Small intestine (tissue), 7 donors: ENCODE measurements at regions not wholly inside any gene's neighbourhood (a gene's known extent, or its start where the extent isn't known, plus 50 kb on each side); places are given as distances from the start of the nearest gene placed in this dataset.
A peak's percentile ranks its signal among the peaks of the same experiment; 100 is the strongest.

Source experiments
- DNase-seq, 2 donors: peaks; one replicate each; pipeline versions ENCODE4 v3.0.0 to v3.0.0-alpha.2; 2013
- FAIRE-seq: peaks from 2 replicates; lab custom pipeline; 2012; peaks lifted over from hg19 to GRCh38; lab: Jason Lieb, UNC
- H3K27ac ChIP-seq, 3 donors: one replicate each; pipeline ENCODE4 v1.5.1; 2013; ENCODE audit warnings: low read length in 2 of 3, mild to moderate bottlenecking in 2 of 3, control low read depth in 1 of 3, inconsistent platforms in 1 of 3, low read depth in 1 of 3, moderate library complexity in 1 of 3
- H3K27me3 ChIP-seq, 3 donors: one replicate each; pipeline ENCODE4 v1.6.1; 2013; ENCODE audit warnings: low read length in 3 of 3, inconsistent platforms in 1 of 3; ENCODE audit not compliant: control insufficient read depth in 3 of 3, insufficient read depth in 3 of 3
- H3K36me3 ChIP-seq, 3 donors: one replicate each; pipeline ENCODE4 v1.6.1; 2013; ENCODE audit warnings: low read length in 3 of 3, inconsistent platforms in 1 of 3, low read depth in 1 of 3, mild to moderate bottlenecking in 1 of 3, moderate library complexity in 1 of 3; ENCODE audit not compliant: control insufficient read depth in 3 of 3, insufficient read depth in 2 of 3
- H3K4me1 ChIP-seq, 3 donors: one replicate each; pipeline ENCODE4 v1.6.1; 2013; ENCODE audit warnings: low read length in 2 of 3, inconsistent platforms in 1 of 3, low read depth in 1 of 3, mild to moderate bottlenecking in 1 of 3, moderate library complexity in 1 of 3; ENCODE audit not compliant: control insufficient read depth in 3 of 3, insufficient read depth in 2 of 3
- H3K4me3 ChIP-seq, 3 donors: one replicate each; pipeline ENCODE4 v1.5.1; 2013; ENCODE audit warnings: low read length in 3 of 3, control low read depth in 1 of 3, inconsistent platforms in 1 of 3, low read depth in 1 of 3, mild to moderate bottlenecking in 1 of 3, moderate library complexity in 1 of 3
- H3K9me3 ChIP-seq, 2 donors: one replicate each; pipeline ENCODE4 v1.6.1; 2013; ENCODE audit warnings: low read depth in 1 of 2, low read length in 1 of 2; ENCODE audit not compliant: control insufficient read depth in 2 of 2, insufficient read depth in 1 of 2
- WGBS, 3 donors: extraction: QIAGEN DNeasy Blood & Tissue Kit; methylation state at CpG; one replicate each; pipeline ENCODE4 v1.1.7; 2013; 5-methylcytosine and 5-hydroxymethylcytosine counted together
- donor health status: healthy with polysubstance abuse.
- donor health status: control.
- donor health status: control.
- donor health status: Bipolar disorder and iron deficiency.
- donor health status: healthy.

DNA sequence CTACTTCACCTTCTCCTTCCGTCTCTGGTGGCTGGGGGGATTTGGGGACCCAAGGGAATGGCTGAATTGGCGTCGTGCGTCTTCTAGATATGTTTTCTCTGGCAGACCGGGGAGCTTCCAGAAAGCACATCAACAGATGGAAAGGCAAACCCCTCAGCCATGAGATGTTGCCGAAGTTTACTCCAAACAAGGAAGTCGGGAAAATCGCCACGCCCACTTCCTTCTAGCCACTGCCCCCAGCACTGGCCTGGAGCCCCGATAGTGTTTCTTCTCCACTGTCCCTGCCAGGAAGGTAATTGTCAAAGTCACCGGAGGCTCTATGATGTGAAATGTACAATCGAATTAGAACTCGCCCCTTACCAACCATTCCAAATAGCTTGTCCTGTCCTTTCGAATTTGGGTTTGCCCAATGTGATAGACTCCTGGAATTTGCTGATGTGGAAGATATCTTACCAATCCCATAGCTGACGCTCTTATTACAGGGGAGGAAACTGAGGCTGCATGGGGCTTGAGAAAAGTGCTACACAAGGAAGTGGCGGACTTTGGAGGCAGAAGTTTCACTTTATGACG, 191.0 kb downstream of the LSM5 start:
- WGBS, 3 donors, result 26 to 33% (median 26%) methylated on average over 17 of the region's 17 CpGs
- DNase-seq (no peak), FAIRE-seq (no peak)
- H3K4me1 ChIP-seq, result no peaks in the 10 kb centered on the region
- H3K9me3 ChIP-seq, result no peaks in the 10 kb centered on the region
- H3K4me3 ChIP-seq, result peak overlapping the region in 1 of 3 donors; percentile 23
- peaks cover 4 to 41% (median 6%) of the 10 kb centered on the region in 3 donors for H3K27me3 ChIP-seq
- no peak overlapping the region for H3K27ac ChIP-seq
- H3K36me3 ChIP-seq, result no peaks in the 10 kb centered on the region

DNA sequence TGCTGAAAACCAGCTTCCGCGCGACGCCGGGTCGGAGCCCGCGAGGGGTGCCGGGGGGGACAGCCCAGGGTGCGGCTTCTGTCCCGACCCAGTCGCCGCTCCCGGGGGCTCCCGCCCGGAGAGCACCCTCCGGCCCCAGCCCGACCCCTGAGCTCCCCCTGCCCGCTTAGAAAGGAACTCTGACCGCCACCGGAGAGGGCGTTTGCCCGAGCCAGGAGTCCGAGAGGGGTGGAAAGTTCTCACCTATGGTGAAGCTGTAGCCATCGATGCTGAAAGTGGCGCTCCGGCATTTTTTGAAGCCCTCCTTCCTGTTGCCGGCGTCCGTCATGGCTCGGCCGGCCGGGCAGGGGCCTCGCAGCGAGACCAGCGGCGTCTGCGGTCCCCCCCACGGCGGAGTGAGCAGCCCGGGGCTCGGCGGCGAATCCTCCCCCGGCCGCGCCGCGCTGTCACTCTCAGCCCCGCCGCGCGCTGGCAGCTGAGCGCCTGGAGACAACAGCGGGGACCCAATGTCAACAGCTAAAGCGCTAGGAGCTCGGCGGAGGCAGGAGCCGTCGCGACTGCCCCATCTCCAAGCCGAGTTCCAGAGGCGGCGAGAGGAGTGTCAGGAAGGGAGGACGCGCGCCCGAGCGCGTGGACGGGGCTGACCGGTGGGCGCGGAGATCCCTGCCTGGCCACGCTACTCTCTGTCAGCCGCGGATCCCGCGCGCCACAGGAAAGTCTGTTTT, 191.6 kb downstream of the LSM5 start:
- no peak for FAIRE-seq
- H3K27ac ChIP-seq, result peak overlapping the region in 1 of 3 donors; percentile 2

DNA sequence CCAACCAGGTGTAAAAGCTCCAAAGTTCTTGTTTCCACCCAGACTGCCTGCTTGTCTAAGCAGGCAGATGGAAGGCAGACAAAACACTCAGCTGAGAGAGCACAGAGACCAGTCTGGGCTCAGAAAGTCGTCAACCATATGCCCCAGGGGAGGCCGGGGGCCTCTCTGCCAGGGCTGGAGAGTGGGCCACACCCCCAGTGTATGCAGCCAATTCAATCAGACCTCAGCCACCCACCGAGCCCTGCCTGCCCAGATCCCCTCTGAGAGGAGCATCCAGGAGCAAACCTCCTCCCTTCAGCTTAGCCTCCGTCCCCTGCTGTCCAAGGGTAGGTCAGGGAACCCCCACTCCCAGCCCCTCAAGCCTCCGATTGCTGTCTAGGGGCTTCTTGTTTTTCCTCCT, 196.3 kb downstream of the LSM5 start:
- Histone ChIP-seq H3K4me1 (no peaks in the 10 kb centered on the region), H3K27me3 (peaks cover 4 to 26% (median 4%) of the 10 kb centered on the region in 3 donors), H3K9me3 (no peaks in the 10 kb centered on the region), H3K4me3 (no peak overlapping the region), H3K27ac (no peak overlapping the region), H3K36me3 (no peaks in the 10 kb centered on the region)
- DNase-seq (no peak), FAIRE-seq (no peak)
- WGBS, 3 donors, result 54 to 62% (median 58%) methylated on average over 5 of the region's 5 CpGs

More for the DNA sequence above, 191.6 kb downstream of the LSM5 start:
- Histone ChIP-seq H3K4me1 (no peaks in the 10 kb centered on the region), H3K27me3 (peaks cover 4 to 44% (median 6%) of the 10 kb centered on the region in 3 donors), H3K9me3 (no peaks in the 10 kb centered on the region), H3K36me3 (no peaks in the 10 kb centered on the region), H3K4me3 (peak overlapping the region in 1 of 3 donors; percentile 23)
- DNase-seq, result peak in 1 of 2 donors; percentile 24
- 3 to 9% (median 4%) methylated on average over 67 to 80 of the region's 80 CpGs for WGBS, 3 donors

DNA sequence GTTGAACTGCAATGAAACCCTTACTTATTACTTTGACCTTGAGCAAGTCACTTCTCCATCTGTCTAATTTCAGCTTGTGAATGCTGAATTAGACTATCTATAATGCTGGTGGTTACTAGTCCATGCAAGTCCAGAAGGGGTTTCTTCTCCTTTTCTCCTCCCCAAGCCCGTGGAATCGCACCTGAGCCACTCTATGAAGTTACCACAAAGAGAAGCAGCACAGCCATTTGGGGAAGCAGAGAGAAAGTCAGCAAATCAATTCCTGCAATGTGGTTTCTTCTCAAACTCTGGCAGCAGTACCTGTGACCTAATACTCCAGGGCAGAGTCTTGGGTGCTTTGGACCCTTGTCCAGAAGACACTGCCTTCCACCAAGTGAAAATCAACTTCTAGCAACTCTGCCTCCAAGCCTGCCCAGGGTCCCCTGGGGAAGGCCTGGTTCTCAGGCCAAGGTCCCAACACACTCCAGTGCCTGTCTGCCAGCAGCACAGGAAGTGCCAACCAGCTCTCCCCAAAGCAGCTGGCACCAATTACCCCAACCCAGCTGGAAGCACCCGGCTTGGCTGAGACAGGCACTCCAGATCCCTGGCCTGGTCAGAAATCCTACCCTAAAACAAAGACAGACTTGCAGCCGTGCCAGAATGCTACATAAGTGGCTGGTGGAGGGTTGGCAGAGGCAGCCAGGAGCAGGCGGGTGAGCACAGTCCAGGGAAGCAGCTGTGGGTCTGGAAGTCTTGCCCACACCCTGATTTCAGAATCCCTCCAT, 200.3 kb downstream of the LSM5 start:
- WGBS, 3 donors, result 64 to 75% (median 65%) methylated on average over 5 of the region's 5 CpGs
- Histone ChIP-seq H3K4me1 (no peaks in the 10 kb centered on the region), H3K27me3 (peaks cover 0 to 5% (median 0%) of the 10 kb centered on the region in 3 donors), H3K36me3 (no peaks in the 10 kb centered on the region), H3K4me3 (no peak overlapping the region), H3K27ac (no peak overlapping the region), H3K9me3 (no peaks in the 10 kb centered on the region)
- DNase-seq (no peak), FAIRE-seq (no peak)

DNA sequence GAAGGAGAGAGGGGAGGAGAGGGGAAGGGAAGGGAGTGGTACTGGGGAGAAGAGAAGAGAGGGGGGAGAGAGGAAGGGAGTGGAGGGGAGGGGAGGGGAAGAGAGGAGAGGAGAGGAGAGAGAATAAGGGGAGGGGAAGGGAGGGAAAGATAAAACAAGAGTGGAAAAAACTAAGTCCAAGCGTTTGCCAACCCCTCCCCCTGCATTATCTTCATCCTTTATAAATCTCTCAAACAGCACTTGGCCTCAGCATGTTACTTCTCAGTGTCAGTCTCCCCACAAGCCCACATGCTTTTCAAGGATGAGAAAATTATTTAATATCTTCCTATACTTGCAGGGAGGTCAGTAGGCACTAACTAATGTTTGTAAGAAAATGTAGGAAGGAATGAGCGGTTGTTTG, 204.5 kb downstream of the LSM5 start:
- Histone ChIP-seq H3K4me1 (no peaks in the 10 kb centered on the region), H3K4me3 (no peak overlapping the region), H3K27me3 (no peaks in the 10 kb centered on the region), H3K36me3 (no peaks in the 10 kb centered on the region), H3K27ac (no peak overlapping the region), H3K9me3 (no peaks in the 10 kb centered on the region)
- DNase-seq (no peak), FAIRE-seq (no peak)
- WGBS, 3 donors, result 39 to 59% (median 47%) methylated on average over 2 of the region's 2 CpGs

DNA sequence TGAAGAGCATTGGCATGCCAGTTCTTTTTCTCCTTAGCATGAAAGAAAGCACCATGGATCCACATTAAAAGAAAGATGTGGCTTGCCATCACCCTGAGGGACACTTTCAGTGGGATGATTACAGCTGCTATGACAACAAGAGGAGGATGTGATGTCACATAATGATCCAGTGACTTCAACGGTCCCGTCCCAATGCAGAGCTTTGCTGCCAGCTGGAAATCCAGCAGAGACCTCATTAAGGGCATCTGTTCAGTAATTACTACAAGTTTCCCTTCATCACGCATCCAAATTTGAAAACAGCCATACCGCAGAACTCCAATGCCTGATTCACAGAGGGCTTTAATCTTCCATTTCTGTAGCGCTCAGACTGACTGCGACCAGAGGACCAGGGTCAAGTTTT, 206.6 kb downstream of the LSM5 start:
- H3K9me3 ChIP-seq, result no peaks in the 10 kb centered on the region
- H3K27me3 ChIP-seq, result no peaks in the 10 kb centered on the region
- no peak overlapping the region for H3K4me3 ChIP-seq
- no peaks in the 10 kb centered on the region for H3K36me3 ChIP-seq
- H3K4me1 ChIP-seq, result no peaks in the 10 kb centered on the region
- H3K27ac ChIP-seq, result no peak overlapping the region
- no peak for DNase-seq
- FAIRE-seq, result no peak
- 77 to 92% (median 88%) methylated on average over 6 of the region's 6 CpGs for WGBS, 3 donors

DNA sequence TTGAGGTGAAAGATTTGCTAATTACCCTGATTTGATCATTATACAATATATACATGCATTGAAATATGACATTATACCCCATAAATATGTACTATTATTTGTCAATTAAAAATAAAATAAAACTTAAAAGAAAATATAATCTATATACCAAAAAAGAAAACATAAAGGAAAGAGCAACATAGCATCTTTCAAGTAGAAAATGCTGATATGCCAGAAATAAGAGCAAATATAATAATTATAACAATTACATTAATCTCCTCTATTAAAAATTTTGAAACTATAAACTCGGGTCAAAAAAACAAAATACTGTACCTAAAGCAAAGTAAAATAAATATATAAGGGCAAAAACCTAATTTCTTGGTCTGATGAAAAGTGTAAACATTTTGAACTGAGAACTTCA, 209.3 kb upstream of the PDE1C start:
- Histone ChIP-seq H3K27me3 (no peaks in the 10 kb centered on the region), H3K36me3 (no peaks in the 10 kb centered on the region), H3K9me3 (no peaks in the 10 kb centered on the region), H3K4me1 (no peaks in the 10 kb centered on the region), H3K27ac (no peak overlapping the region), H3K4me3 (no peak overlapping the region)
- WGBS, 3 donors, result 48 to 75% (median 57%) methylated on average over 1 of the region's 1 CpG
- DNase-seq, result no peak
- FAIRE-seq, result no peak

DNA sequence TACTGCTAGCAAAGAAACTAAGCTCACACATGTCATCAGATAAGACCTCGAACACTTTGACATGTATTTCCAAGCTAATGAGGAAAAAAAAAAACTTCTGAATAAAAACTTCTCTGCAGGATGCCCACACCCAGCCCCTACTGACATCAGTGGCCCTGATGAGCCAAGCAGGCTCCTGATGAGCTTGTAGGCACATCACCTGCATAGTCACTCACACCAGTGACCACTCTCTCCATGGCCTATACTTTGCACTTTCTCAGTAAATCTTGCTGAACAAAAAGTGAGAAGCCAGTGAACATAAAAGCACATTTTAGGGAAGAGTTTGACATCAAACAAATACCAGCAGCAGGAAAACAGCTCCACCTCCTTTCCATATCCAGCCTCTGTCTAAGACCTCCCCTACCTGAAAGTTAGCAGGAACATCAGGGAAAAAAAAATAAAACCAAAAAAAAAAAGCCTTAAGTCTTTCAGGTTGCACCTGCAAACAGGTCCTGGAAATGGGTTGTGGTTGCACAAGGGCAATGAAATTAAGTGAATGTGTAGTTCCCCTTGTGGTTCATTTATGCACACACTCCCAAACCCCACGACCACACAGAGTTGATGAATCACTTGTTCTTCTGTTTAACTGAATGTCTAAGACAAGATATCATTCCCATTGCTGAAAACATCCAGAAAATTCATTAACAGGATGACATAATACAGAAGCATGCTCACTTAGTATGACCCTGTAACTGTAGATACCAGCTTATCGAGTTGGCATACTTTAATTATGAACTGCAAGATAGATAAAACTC, 205.2 kb upstream of the PDE1C start:
- Histone ChIP-seq H3K27ac (no peak overlapping the region), H3K4me1 (no peaks in the 10 kb centered on the region), H3K4me3 (no peak overlapping the region), H3K36me3 (no peaks in the 10 kb centered on the region), H3K9me3 (no peaks in the 10 kb centered on the region), H3K27me3 (no peaks in the 10 kb centered on the region)
- FAIRE-seq (no peak), DNase-seq (no peak)
- WGBS, 3 donors, result 33 to 52% (median 45%) methylated on average over 3 of the region's 3 CpGs
